ENCODE measurements at regions not wholly inside any gene's neighbourhood (a gene's known extent, or its start where the extent isn't known, plus 50 kb on each side); places are given as distances from the start of the nearest gene placed in this dataset.
"Not testable (repeated sequence)": the region's sequence is repeated elsewhere in the genome, so short reads cannot be mapped to it uniquely, and the experiment has no call there.

DNA sequence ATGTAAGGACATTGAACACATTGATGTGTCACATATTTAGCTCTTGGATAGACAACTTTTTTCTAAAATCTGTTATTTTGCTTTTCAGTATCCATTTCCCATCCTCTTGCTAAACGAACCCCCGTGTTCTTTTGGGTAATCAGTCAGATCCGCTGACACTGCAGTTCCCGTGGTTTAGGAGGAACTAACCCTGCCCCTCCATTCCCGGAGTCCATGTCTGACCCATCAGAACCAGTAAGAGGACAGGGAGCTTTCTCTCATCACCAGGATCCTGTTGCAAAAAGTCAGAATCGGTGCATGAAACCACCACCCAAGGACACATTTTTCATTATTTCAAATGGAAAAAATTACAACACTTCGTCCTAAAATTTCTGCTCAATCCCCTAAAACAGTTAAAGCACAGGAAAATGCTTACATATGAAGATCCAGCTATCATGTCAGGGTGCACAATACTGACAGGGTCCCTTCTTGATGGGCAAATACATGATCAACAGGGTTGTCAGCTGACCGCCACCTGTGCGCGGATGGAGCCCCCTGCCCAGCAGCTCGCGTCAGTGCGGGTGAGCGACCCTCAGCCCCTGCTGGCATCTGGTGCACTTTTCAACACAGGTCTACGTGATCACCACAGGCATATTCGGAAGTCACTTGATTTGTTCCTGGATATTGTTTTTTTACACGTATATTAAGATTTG, 276.8 kb downstream of the ADGRD1 start:
- no peak for DNase-seq

DNA sequence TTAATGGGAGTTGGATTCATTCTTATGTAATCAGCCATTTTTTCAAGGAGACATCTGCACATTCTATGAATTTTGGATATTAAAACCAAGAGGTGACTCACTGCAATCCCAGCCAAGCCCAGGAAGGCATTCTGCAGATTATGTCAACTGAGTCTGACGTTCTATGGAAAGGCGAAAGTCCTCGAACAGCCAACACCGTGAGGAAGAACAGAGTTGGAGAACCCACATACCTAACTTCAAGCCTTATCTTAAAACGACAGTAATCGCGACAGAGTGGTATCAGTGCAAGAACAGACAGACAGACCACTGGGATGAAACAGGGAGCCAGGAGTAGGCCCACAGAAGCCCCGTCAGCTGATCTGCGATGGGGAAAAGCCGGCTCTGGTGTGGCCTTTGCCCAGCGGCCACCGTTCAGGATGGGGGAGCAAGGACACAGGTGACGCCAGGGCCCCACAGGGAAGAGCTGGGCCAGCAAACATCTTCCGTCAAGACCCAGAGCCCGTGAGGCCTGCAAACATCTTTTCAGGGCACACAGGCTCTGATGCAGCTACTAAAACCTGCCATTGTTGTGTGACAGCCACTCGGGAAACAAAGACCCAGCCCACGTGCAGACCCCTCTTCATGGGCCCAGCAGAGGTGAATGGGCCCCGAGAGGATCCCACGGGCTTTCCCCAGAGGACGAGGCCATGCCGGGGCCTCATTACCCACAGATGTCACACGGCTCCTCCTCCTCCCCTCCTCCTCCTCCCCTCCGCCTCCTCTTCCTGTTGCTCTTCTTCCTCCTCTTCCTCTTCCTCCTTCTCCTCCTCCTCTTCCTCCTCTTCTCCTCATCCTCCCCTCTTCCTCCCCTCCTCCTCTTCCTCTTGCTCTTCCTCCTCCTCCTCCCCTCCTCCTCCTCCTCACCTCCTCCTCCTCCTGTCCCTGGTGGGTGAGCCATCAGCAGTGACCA, 277.6 kb downstream of the ADGRD1 start:
- no peak for DNase-seq

- DNase-seq = no peak
Measured at GRCh38 chr12:131232036-131232435, 278.3 kb downstream of the ADGRD1 start.

DNA sequence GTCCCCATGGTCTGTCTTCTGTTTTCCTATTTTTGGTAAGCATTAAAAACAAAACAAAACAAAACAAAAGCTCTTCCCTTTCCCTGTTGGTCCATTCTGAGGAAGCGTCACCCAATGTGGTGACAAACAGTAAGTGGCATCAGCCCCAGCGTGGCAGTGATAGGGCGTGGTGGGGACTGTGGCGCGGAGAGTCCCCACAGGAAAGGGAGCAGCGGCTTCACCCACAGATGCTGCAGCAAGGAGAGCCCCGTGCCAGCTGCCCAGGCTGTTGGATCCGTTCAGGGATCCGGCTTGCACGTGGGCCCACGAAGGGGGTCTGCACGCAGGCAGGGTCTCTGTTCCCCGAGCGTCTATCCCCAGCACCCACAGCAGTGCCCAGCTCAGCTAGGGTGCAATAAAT, 279.2 kb downstream of the ADGRD1 start:
- DNase-seq = not testable (repeated sequence)

DNA sequence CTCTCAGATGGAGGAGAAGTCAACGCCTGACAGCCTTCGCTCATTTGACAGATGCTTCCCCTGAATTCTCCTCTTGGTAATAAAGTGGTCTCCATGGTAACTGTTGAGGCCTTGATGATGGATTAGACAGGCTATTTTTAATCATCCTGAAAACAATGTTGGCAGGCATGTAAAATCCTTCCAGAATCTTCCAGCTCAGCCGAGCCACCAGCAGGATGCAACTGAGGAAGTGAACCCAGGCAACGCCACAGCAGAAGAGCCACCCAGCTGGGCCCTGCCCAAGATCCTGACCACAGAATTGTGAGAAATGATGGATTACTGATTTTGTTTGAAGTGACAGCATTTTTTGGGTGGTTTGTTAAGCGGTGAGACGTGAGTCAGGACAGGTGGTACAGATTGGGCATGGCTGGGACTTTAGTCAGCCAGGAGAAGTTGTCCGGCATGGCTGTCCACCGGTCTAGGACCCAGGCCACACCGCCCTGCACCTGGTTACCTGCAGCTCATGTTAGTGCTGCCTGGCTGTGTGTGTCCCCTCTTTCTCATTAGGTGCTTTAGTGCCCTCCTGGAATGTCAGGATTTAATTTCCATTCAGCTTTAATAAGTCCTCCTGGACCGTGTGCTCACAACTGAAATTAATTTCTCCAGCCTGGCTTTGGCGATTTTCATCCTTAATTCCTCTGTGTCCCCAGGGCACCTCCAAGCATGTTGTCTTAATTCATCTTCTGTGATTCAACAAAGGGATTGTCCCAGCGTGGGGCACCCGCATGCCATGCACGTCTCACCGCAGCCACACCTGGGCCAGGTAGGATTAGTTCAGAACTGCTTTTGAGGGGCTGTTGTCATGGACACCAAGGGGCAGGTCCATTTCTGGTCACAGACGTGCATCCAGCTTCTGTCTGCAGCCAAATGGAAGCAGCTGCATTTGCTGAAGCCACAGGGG, 280.4 kb downstream of the ADGRD1 start:
- not testable (repeated sequence) for DNase-seq

DNA sequence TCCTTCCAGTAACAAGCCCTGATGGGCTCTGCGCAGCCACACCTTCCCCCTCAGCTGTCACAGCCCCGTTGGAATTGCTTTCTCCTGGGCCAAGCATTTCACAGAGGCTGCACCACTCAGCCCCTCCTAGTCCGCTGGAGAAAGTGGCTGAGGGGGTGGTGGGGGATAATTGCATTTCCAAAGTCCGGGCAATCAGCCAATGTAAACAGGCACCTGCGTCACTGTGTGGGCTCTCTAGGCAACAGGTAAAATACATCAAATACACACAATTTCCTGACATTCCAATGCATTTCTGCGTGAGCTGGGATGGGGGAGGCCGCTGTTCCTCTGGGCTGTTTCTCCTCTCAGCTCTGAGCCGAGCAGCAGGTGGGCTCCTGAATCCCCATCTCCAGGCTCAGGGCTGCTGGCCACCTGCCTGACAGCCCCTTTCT, 281.1 kb downstream of the ADGRD1 start:
- not testable (repeated sequence) for DNase-seq

GRCh38 chr12:131235871-131236271, 282.2 kb downstream of the ADGRD1 start:
- no peak for DNase-seq

- DNase-seq = no peak
Measured at GRCh38 chr12:131239384-131240094, 285.8 kb downstream of the ADGRD1 start.

DNA sequence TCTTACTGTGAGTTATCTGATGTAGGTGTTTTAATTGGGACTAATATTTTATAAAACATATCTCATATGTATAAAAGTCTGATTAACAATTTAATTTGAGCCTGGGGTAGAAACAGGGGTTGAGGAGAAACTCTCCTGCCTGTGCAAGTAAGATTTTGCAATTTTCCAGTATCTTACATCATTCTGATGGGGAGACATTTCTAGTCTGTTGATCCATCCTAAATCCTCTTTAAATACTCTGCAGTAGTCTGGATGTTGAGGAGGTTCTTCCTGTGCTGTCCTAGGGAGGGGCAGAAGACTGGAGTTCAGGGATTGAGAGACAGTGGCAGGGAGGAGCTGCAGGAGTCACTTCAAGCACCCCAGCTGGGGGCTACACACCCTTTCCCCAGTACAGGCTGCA, 287.8 kb downstream of the ADGRD1 start:
- DNase-seq = no peak

- DNase-seq = no peak
Measured at GRCh38 chr12:131242741-131243496, 289.2 kb downstream of the ADGRD1 start.

- DNase-seq = not testable (repeated sequence)
Measured at GRCh38 chr12:131244157-131244688, 290.5 kb downstream of the ADGRD1 start.

GRCh38 chr12:131245161-131245560, 291.5 kb downstream of the ADGRD1 start:
- DNase-seq = not testable (repeated sequence)

- DNase-seq = no peak
Measured at GRCh38 chr12:131245564-131246355, 292.1 kb downstream of the ADGRD1 start.

DNA sequence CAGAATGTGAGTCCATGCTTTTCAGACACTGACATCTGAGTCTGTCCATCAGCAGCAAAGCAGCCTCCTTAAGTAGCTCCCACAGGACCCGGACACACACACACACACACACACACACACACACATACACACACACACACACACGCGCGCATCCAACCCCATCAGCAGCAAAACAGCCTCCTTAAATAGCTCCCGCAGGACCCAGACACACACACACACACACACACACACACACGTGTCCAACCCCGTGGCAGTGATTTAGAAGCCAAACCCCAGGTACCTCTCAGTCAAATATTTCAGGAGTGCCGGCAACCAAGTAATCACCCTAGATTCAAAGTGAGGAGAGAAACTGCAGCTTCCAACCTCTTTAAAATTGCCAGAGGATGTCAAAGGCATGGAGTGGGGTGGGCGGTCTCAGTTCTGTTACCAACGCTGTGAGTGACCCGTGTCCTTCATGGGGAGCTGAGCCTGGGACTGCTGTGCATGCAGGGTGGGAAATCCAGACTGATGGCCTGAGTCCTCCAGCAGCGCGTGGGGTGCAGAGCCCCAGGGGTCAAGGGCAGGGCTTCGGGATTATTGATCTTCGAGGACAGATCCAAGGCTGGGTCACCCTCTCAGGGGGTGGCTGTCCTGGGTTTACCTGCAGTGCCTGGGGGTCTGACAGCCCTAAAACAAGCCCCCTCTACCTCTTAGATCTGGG, 293.5 kb downstream of the ADGRD1 start:
- not testable (repeated sequence) for DNase-seq

DNA sequence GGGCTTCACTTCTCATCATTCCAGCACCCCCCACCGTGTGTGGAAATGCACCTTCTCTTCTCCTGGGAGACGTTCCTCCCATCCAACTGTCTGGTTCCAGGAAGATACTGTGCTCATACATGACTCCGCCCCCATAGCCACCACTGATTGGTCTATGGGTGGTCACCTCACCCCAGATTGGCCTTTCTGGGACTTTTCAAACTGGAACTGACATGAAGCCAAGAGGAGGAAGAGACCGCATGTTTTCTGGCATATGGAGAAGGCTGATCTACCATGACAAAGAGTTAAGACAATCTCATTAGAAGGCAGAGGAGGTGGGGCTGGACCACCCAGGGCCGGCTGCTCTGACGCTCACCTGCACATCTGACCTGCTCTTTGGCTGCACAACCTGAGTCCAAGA, 294.2 kb downstream of the ADGRD1 start:
- not testable (repeated sequence) for DNase-seq

- no peak for DNase-seq
Measured at GRCh38 chr12:131249246-131250027, 295.7 kb downstream of the ADGRD1 start.

GRCh38 chr12:131250028-131250950, 296.6 kb downstream of the ADGRD1 start:
- DNase-seq = no peak

GRCh38 chr12:131250951-131251315, 297.2 kb downstream of the ADGRD1 start:
- DNase-seq = no peak
